SK-N-SH (cell line): ENCODE measurements at regions not wholly inside any gene's neighbourhood (a gene's known extent, or its start where the extent isn't known, plus 50 kb on each side); places are given as distances from the start of the nearest gene placed in this dataset.

Experiments
- CTCF ChIP-seq: fragments of 200-600 bp; sonication (generic); IDR thresholded peaks from 2 replicates; pipeline ENCODE4 v1.6.1; 2017; ENCODE audit warnings: antibody characterized with exemption, mild to moderate bottlenecking, moderate library complexity
- JUND ChIP-seq: IDR thresholded peaks from 2 replicates; pipeline ENCODE4 v1.4.0; 2012
- MXI1 ChIP-seq: IDR thresholded peaks from 2 replicates; pipeline ENCODE4 v1.6.1; 2012; ENCODE audit warnings: mild to moderate bottlenecking, low read depth, low read length, improper control_type of control experiment
- NFIC ChIP-seq: IDR thresholded peaks from 2 replicates; pipeline ENCODE4 v1.4.0; 2012; ENCODE audit warnings: borderline replicate concordance
- RAD21 ChIP-seq: IDR thresholded peaks from 2 replicates; pipeline ENCODE4 v1.6.1; 2012; ENCODE audit warnings: mild to moderate bottlenecking, low read length
- RCOR1 ChIP-seq: fragments of 150-350 bp; IDR thresholded peaks from 2 replicates; pipeline ENCODE4 v1.6.1; 2017; ENCODE audit warnings: antibody characterized with exemption, low read length
- TF ChIP-seq, protein P1 (sequence below): fragments of 150-350 bp; IDR thresholded peaks from 2 replicates; pipeline ENCODE4 v1.6.1; 2017; ENCODE audit warnings: antibody characterized with exemption, low read length, low read depth, borderline replicate concordance
- TF ChIP-seq, protein P2 (sequence below): IDR thresholded peaks from 2 replicates; pipeline ENCODE4 v1.6.1; 2012; ENCODE audit warnings: mild to moderate bottlenecking, low read depth, low read length, moderate library complexity

DNA sequence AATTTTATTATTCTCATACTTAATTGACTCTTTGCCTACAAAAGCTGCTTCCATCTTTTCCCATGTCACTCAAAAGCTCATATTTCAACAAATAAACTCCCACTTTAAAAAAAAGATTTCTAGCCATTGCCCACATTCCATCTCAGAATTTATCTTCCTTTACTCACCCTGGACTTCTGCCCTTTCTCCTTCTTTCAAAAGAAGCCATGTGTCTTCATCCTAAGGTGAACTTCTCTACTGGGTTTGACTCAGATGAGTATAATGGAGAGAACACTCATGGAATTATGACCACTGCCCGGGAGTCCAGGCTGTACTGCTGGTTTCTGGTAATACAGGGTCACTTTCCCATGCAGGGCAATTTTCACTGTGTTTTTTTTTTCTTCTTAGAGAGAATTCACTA, 548.5 kb upstream of the ZNF462 start:
- TF ChIP-seq RCOR1 (no peak), CTCF (no peak), NFIC (no peak), RAD21 (no peak), JUND (no peak), MXI1 (no peak)
- TF ChIP-seq, protein P1, sequence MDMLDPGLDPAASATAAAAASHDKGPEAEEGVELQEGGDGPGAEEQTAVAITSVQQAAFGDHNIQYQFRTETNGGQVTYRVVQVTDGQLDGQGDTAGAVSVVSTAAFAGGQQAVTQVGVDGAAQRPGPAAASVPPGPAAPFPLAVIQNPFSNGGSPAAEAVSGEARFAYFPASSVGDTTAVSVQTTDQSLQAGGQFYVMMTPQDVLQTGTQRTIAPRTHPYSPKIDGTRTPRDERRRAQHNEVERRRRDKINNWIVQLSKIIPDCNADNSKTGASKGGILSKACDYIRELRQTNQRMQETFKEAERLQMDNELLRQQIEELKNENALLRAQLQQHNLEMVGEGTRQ: no peak
- TF ChIP-seq, protein P2, sequence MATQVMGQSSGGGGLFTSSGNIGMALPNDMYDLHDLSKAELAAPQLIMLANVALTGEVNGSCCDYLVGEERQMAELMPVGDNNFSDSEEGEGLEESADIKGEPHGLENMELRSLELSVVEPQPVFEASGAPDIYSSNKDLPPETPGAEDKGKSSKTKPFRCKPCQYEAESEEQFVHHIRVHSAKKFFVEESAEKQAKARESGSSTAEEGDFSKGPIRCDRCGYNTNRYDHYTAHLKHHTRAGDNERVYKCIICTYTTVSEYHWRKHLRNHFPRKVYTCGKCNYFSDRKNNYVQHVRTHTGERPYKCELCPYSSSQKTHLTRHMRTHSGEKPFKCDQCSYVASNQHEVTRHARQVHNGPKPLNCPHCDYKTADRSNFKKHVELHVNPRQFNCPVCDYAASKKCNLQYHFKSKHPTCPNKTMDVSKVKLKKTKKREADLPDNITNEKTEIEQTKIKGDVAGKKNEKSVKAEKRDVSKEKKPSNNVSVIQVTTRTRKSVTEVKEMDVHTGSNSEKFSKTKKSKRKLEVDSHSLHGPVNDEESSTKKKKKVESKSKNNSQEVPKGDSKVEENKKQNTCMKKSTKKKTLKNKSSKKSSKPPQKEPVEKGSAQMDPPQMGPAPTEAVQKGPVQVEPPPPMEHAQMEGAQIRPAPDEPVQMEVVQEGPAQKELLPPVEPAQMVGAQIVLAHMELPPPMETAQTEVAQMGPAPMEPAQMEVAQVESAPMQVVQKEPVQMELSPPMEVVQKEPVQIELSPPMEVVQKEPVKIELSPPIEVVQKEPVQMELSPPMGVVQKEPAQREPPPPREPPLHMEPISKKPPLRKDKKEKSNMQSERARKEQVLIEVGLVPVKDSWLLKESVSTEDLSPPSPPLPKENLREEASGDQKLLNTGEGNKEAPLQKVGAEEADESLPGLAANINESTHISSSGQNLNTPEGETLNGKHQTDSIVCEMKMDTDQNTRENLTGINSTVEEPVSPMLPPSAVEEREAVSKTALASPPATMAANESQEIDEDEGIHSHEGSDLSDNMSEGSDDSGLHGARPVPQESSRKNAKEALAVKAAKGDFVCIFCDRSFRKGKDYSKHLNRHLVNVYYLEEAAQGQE: no peak
